ENCODE measurements at regions not wholly inside any gene's neighbourhood (a gene's known extent, or its start where the extent isn't known, plus 50 kb on each side); places are given as distances from the start of the nearest gene placed in this dataset.

DNA sequence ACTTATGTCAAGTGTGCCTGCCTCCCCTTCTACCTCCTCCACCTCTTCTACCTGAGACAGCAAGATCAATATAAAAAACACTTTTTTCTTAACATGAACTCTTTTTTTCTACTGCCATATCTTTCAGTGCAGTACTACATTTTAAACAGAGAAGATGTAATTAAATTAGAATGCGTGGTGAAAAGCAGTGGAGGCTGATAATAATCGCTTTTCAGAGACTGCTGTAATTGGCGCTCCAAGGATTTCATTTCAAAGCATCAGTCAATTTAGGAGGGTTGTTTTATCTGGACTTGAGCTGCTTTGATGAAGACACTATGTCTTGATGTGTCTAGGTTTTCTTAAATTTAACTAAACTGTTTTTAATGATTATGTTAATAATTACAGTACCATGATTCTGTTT lies 85.3 kb upstream of the CRBN start:
- Histone ChIP-seq H3K9me3 (ENCODE audit: low read depth, low read length, poor library complexity, severe bottlenecking) (no peaks in the 10 kb centered on the region), H3K36me3 (ENCODE audit: insufficient read depth, low read length, poor library complexity, severe bottlenecking) (no peaks in the 10 kb centered on the region), H3K4me1 (ENCODE audit: insufficient read depth, low read length, poor library complexity, severe bottlenecking) (no peaks in the 10 kb centered on the region), H3K27me3 (replicated peaks; ENCODE audit: insufficient read depth, low read depth, low read length, poor library complexity) (no peaks in the 10 kb centered on the region), H3K27ac (ENCODE audit: low read depth, low read length, poor library complexity, severe bottlenecking) (no peak overlapping the region), H3K4me3 (ENCODE audit: low read depth, low read length, poor library complexity, severe bottlenecking) (no peak overlapping the region)
- ChIA-PET CTCF (no interaction called here), POLR2A (ENCODE audit: low non-redundant PET) (no interaction called here)
- intact Hi-C loops (cut with micrococcal nuclease; ENCODE audit: unreplicated experiment), result no loop called here
- no peak for DNase-seq (ENCODE audit: low spot score)
- no TSS peak for BruUV-seq (replicated peaks)
- TF ChIP-seq EZH2 (IDR thresholded peaks at IDR 0.05; ENCODE audit: borderline replicate concordance, low read depth, low read length, poor library complexity, severe bottlenecking), result no peak
- TF ChIP-seq, protein P1, sequence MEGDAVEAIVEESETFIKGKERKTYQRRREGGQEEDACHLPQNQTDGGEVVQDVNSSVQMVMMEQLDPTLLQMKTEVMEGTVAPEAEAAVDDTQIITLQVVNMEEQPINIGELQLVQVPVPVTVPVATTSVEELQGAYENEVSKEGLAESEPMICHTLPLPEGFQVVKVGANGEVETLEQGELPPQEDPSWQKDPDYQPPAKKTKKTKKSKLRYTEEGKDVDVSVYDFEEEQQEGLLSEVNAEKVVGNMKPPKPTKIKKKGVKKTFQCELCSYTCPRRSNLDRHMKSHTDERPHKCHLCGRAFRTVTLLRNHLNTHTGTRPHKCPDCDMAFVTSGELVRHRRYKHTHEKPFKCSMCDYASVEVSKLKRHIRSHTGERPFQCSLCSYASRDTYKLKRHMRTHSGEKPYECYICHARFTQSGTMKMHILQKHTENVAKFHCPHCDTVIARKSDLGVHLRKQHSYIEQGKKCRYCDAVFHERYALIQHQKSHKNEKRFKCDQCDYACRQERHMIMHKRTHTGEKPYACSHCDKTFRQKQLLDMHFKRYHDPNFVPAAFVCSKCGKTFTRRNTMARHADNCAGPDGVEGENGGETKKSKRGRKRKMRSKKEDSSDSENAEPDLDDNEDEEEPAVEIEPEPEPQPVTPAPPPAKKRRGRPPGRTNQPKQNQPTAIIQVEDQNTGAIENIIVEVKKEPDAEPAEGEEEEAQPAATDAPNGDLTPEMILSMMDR (conservative IDR thresholded peaks at IDR 0.05; ENCODE audit: low read depth, low read length), result no peak

DNA sequence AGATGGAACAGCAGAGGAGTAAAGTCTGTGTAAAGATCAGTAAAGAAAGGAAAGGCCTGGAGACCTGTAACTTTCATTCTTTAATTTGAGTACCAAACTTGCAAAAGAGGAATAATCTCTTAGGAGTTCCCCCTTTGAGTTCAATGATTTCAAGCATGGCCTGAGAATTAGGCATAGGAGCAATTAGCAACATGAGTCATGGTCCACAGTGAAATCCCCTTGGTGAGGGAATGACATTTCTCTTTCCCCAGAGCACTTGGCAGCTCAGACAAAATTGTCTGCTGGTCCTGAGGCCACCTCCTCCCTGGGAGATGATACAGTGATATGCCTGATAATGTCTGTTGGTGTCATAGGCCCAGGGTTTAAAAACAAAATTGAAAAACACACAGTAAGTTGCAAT lies 81.4 kb upstream of the CRBN start:
- intact Hi-C loops (cut with micrococcal nuclease; ENCODE audit: unreplicated experiment), result no loop called here
- no peak for DNase-seq (ENCODE audit: low spot score)
- H3K4me1 ChIP-seq (ENCODE audit: insufficient read depth, low read length, poor library complexity, severe bottlenecking), result no peaks in the 10 kb centered on the region
- no TSS peak for BruUV-seq (replicated peaks)
- no peaks in the 10 kb centered on the region for H3K9me3 ChIP-seq (ENCODE audit: low read depth, low read length, poor library complexity, severe bottlenecking)
- H3K36me3 ChIP-seq (ENCODE audit: insufficient read depth, low read length, poor library complexity, severe bottlenecking), result no peaks in the 10 kb centered on the region
- no peaks in the 10 kb centered on the region for H3K27me3 ChIP-seq (replicated peaks; ENCODE audit: insufficient read depth, low read depth, low read length, poor library complexity)
- ChIA-PET CTCF (no interaction called here), POLR2A (ENCODE audit: low non-redundant PET) (no interaction called here)
- no peak overlapping the region for H3K27ac ChIP-seq (ENCODE audit: low read depth, low read length, poor library complexity, severe bottlenecking)
- no peak overlapping the region for H3K4me3 ChIP-seq (ENCODE audit: low read depth, low read length, poor library complexity, severe bottlenecking)
- no peak for TF ChIP-seq EZH2 (IDR thresholded peaks at IDR 0.05; ENCODE audit: borderline replicate concordance, low read depth, low read length, poor library complexity, severe bottlenecking)
- TF ChIP-seq, protein P1 (conservative IDR thresholded peaks at IDR 0.05; ENCODE audit: low read depth, low read length), result no peak

DNA sequence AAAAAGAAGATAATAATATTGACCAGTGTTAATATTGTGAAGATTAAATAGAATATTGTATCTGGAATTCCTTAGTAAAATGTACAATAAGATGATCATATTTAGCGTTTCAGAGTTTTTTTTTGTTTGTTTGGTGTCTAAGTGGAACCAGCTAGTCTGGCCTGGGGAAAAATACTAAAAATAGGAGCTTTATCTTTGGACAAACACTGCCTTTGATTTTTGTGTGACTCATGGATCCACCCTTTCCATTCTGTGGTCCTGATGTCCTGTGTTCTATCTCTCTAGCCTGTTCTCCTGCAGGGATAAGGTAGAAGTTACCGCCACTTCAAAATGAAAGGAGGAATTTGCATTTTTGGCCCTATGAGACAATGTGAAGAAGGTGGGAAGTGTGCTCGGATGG lies 79.7 kb upstream of the CRBN start:
- POLR2A ChIA-PET (ENCODE audit: low non-redundant PET), result no interaction called here
- no TSS peak for BruUV-seq (replicated peaks)
- intact Hi-C loops (cut with micrococcal nuclease; ENCODE audit: unreplicated experiment), result no loop called here
- no peaks in the 10 kb centered on the region for H3K36me3 ChIP-seq (ENCODE audit: insufficient read depth, low read length, poor library complexity, severe bottlenecking)
- H3K9me3 ChIP-seq (ENCODE audit: low read depth, low read length, poor library complexity, severe bottlenecking), result no peaks in the 10 kb centered on the region
- CTCF ChIA-PET, result no interaction called here
- H3K27me3 ChIP-seq (replicated peaks; ENCODE audit: insufficient read depth, low read depth, low read length, poor library complexity), result no peaks in the 10 kb centered on the region
- no peak for TF ChIP-seq EZH2 (IDR thresholded peaks at IDR 0.05; ENCODE audit: borderline replicate concordance, low read depth, low read length, poor library complexity, severe bottlenecking)
- TF ChIP-seq, protein P1 (conservative IDR thresholded peaks at IDR 0.05; ENCODE audit: low read depth, low read length), result no peak
- H3K4me1 ChIP-seq (ENCODE audit: insufficient read depth, low read length, poor library complexity, severe bottlenecking), result no peaks in the 10 kb centered on the region
- H3K27ac ChIP-seq (ENCODE audit: low read depth, low read length, poor library complexity, severe bottlenecking), result no peak overlapping the region
- DNase-seq (ENCODE audit: low spot score), result no peak
- H3K4me3 ChIP-seq (ENCODE audit: low read depth, low read length, poor library complexity, severe bottlenecking), result no peak overlapping the region

Measured in A673 (cell line).